HG03565 (cell line): ENCODE measurements at regions not wholly inside any gene's neighbourhood (a gene's known extent, or its start where the extent isn't known, plus 50 kb on each side); places are given as distances from the start of the nearest gene placed in this dataset.
"Not testable (repeated sequence)": the region's sequence is repeated elsewhere in the genome, so short reads cannot be mapped to it uniquely, and the experiment has no call there.

Experiments used
- ATAC-seq: cut with Tn5 transposase; IDR thresholded peaks from one replicate; pipeline ENCODE4 v1.9.1; 2021; ENCODE audit warnings: mild to moderate bottlenecking, moderate library complexity; ENCODE audit not compliant: unreplicated experiment

- ATAC-seq, result no peak
Measured at GRCh38 chr7:67463983-67464382, 467.4 kb downstream of the TYW1 start.

- no peak for ATAC-seq
Measured at GRCh38 chr7:67466109-67466508, 469.5 kb downstream of the TYW1 start.

GRCh38 chr7:67470256-67470751 is 473.7 kb downstream of the TYW1 start:
- ATAC-seq, result no peak

GRCh38 chr7:67475293-67475692 is 478.7 kb downstream of the TYW1 start:
- ATAC-seq, result no peak

- no peak for ATAC-seq
Measured at GRCh38 chr7:67478066-67478465, 481.4 kb downstream of the TYW1 start.

- ATAC-seq, result no peak
Measured at GRCh38 chr7:67484244-67484751, 487.7 kb downstream of the TYW1 start.

- no peak for ATAC-seq
Measured at GRCh38 chr7:67486401-67486800, 489.8 kb downstream of the TYW1 start.

- no peak for ATAC-seq
Measured at GRCh38 chr7:67487316-67487715, 490.7 kb downstream of the TYW1 start.

- ATAC-seq, result no peak
Measured at GRCh38 chr7:67489881-67490280, 493.2 kb downstream of the TYW1 start.

- ATAC-seq, result no peak
Measured at GRCh38 chr7:67493366-67493765, 496.7 kb downstream of the TYW1 start.

GRCh38 chr7:67496589-67496988 is 500.0 kb downstream of the TYW1 start:
- ATAC-seq, result no peak

GRCh38 chr7:67497914-67498313 is 501.3 kb downstream of the TYW1 start:
- ATAC-seq, result not testable (repeated sequence)

- ATAC-seq, result no peak
Measured at GRCh38 chr7:67502929-67503328, 506.3 kb downstream of the TYW1 start.

- no peak for ATAC-seq
Measured at GRCh38 chr7:67505449-67505848, 508.8 kb downstream of the TYW1 start.

- no peak for ATAC-seq
Measured at GRCh38 chr7:67512481-67512880, 515.8 kb downstream of the TYW1 start.

- no peak for ATAC-seq
Measured at GRCh38 chr7:67518580-67518979, 521.9 kb downstream of the TYW1 start.

GRCh38 chr7:67519171-67519570 is 522.5 kb downstream of the TYW1 start:
- ATAC-seq, result no peak

- ATAC-seq, result no peak
Measured at GRCh38 chr7:67522504-67522903, 525.9 kb downstream of the TYW1 start.

- ATAC-seq, result no peak
Measured at GRCh38 chr7:67523713-67524112, 527.1 kb downstream of the TYW1 start.

- ATAC-seq, result no peak
Measured at GRCh38 chr7:67525588-67525987, 529.0 kb downstream of the TYW1 start.

- no peak for ATAC-seq
Measured at GRCh38 chr7:67535241-67535989, 538.8 kb downstream of the TYW1 start.

GRCh38 chr7:67542916-67543315 is 546.3 kb downstream of the TYW1 start:
- ATAC-seq, result no peak
